ENCODE measurements at regions not wholly inside any gene's neighbourhood (a gene's known extent, or its start where the extent isn't known, plus 50 kb on each side); places are given as distances from the start of the nearest gene placed in this dataset.

DNA sequence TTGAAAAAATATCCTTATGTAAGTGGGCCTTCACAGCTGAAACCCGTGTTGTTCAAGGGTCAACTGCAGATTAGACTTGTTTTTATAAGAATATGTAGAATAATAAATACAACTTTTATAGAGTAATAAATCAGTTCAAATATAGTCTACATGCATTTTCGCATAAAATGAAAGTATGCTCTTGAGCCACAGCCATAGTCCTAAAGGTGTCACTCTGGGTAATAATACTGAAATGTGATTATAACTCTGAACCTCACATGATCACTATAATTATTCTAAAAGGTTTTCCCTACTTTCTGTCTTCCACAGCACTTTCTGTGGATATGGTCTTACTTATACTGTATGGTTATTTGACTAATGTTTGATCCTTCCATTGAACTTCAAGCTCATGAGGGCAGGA lies 185.8 kb downstream of the SLC6A15 start:
- Histone ChIP-seq H3K79me1 (ENCODE audit: low read depth, low read length) (no peaks in the 10 kb centered on the region), H3K23ac (ENCODE audit: insufficient read length) (no peak overlapping the region), H2AFZ (ENCODE audit: low read length) (no peak overlapping the region), H2BK20ac (ENCODE audit: low read length) (no peak overlapping the region), H3K18ac (ENCODE audit: extremely low read depth, low read length) (no peak overlapping the region), H4K20me1 (replicated peaks in 1 of 2; ENCODE audit: control insufficient read depth in 1 of 2, insufficient read depth in 2 of 2, low read length in 2 of 2) (no peaks in the 10 kb centered on the region), H3K23me2 (ENCODE audit: low read depth, low read length) (no peaks in the 10 kb centered on the region), H2BK15ac (ENCODE audit: low read length) (no peak overlapping the region), H3K4me1 (replicated peaks in 1 of 4; ENCODE audit: control insufficient read depth in 3 of 4, insufficient read depth in 4 of 4, low read length in 3 of 4) (peaks cover 2 to 11% (median 9%) of the 10 kb centered on the region in 4 experiments; a peak in 5 of 7 replicates), H4K8ac (ENCODE audit: extremely low read depth, insufficient read depth, low read length) (no peak overlapping the region), H3K27me3 (replicated peaks in 1 of 4; ENCODE audit: control insufficient read depth in 3 of 4, extremely low read depth in 1 of 4, insufficient read depth in 3 of 4, low read length in 3 of 4) (no peaks in the 10 kb centered on the region), H3K4ac (replicated peaks; ENCODE audit: insufficient read length, low read depth, low read length) (no peak overlapping the region), H3K36me3 (ENCODE audit: control insufficient read depth in 2 of 4, insufficient read depth in 4 of 4, low read length in 3 of 4) (no peaks in the 10 kb centered on the region), H2BK5ac (ENCODE audit: low read depth, low read length) (no peak overlapping the region), H3K4me3 (ENCODE audit: extremely low read depth in 1 of 4, insufficient read depth in 2 of 4, low read depth in 3 of 4, low read length in 4 of 4) (no peak overlapping the region), H3K9ac (replicated peaks in 1 of 4; ENCODE audit: extremely low read depth in 1 of 4, low read depth in 3 of 4, low read length in 3 of 4) (no peak overlapping the region), H4K5ac (ENCODE audit: insufficient read length, low read depth, low read length) (no peak overlapping the region), H4K91ac (replicated peaks; ENCODE audit: insufficient read length, low read length) (no peak overlapping the region), H3K56ac (replicated peaks; ENCODE audit: insufficient read length, low read depth, low read length) (no peak overlapping the region), H3K14ac (ENCODE audit: insufficient read length) (no peak overlapping the region), H2BK120ac (replicated peaks; ENCODE audit: low read depth, low read length) (no peak overlapping the region), H3K27ac (ENCODE audit: low read depth, low read length) (no peak overlapping the region), H3K4me2 (ENCODE audit: insufficient read depth in 1 of 2, low read depth in 2 of 2, low read length in 2 of 2) (no peak overlapping the region), H2AK5ac (ENCODE audit: low read depth, low read length) (no peak overlapping the region), H3K79me2 (ENCODE audit: control insufficient read depth in 1 of 2, insufficient read depth in 2 of 2, low read length in 2 of 2) (no peaks in the 10 kb centered on the region), H2BK12ac (ENCODE audit: low read depth, low read length) (no peak overlapping the region), H3K9me3 (ENCODE audit: insufficient read depth in 2 of 2, low read depth in 1 of 2, low read length in 1 of 2) (no peaks in the 10 kb centered on the region)
- CTCF ChIA-PET (ENCODE audit: partially characterized antibody) = interaction anchor here (0.9 kb wide), 1 partner anchor 181 kb away, joined by 3 read pairs; no protein-coding TSS in a partner anchor
- 93% methylated on average over 2 of the region's 2 CpGs; no CpG with 5 or more reads in 1 of the 2 experiments for WGBS, 2 experiments (ENCODE audit: extremely low coverage in 1 of 2, insufficient coverage in 1 of 2, insufficient read length in 1 of 2, insufficient replicate concordance in 2 of 2, low coverage in 1 of 2, low lambda C conversion rate in 2 of 2, missing lambda C conversion rate in 1 of 2)
- POLR2A ChIA-PET (ENCODE audit: partially characterized antibody) = no interaction called here
- DNase-seq (ENCODE audit: low read depth in 1 of 2, low spot score in 2 of 2) (no peak), FAIRE-seq (no peak)
- no peak for TF ChIP-seq SIX5 (IDR thresholded peaks at IDR 0.05; ENCODE audit: low read depth, low read length)
- TF ChIP-seq SP2 (IDR thresholded peaks at IDR 0.05; ENCODE audit: low read length) = no peak
- no peak for TF ChIP-seq TBP (IDR thresholded peaks at IDR 0.05; ENCODE audit: low read depth, low read length)
- TF ChIP-seq ASH2L (IDR thresholded peaks at IDR 0.05; ENCODE audit: low read length) = no peak
- TF ChIP-seq HDAC6 (IDR thresholded peaks at IDR 0.05; ENCODE audit: low read depth, low read length) = no peak
- no peak for TF ChIP-seq CREB1 (IDR thresholded peaks at IDR 0.05)
- TF ChIP-seq, protein P1, sequence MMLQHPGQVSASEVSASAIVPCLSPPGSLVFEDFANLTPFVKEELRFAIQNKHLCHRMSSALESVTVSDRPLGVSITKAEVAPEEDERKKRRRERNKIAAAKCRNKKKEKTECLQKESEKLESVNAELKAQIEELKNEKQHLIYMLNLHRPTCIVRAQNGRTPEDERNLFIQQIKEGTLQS (IDR thresholded peaks at IDR 0.05; ENCODE audit: insufficient read depth, low read depth, low read length) = no peak
- TF ChIP-seq POLR2A (IDR thresholded peaks at IDR 0.05; ENCODE audit: control extremely low read depth in 1 of 2, low read depth in 2 of 2, low read length in 2 of 2) = no peak

All from H1 (cell line).